K562 (cell line): ENCODE measurements at regions not wholly inside any gene's neighbourhood (a gene's known extent, or its start where the extent isn't known, plus 50 kb on each side); places are given as distances from the start of the nearest gene placed in this dataset.

Experiments used
- ATAC-seq: fragments of 200-7000 bp; cut with Tn5 transposase; 3 replicates; pipeline ENCODE4 v1.9.1; 2020; ENCODE audit warnings: moderate library complexity
- BruUV-seq: library from RNA; stranded (reverse); fragments of 400-500 nt; replicated peaks from 2 replicates; lab custom pipeline; 2021; lab: Mats Ljungman, UMichigan
- CTCF ChIA-PET: fragments of 300-600 bp; formaldehyde crosslinking; extraction: SDS; loops from one replicate; lab custom pipeline; 2021; ENCODE audit warnings: low intra/inter-chr PET ratio; lab: Yijun Ruan, JAX
- POLR2A ChIA-PET: fragments of 300-600, 350-650 bp; sonication (Branson Sonifier 250); formaldehyde crosslinking; extraction: SDS; loops from one replicate; lab custom pipeline; 2021; ENCODE audit warnings: antibody characterized with exemption, inconsistent platforms; lab: Yijun Ruan, JAX
- DNase-seq, 4 experiments: peaks; one replicate each; pipeline versions ENCODE4 v3.0.0 to v3.0.0-alpha.2; 2011 to 2018; ENCODE audit warnings: low spot score in 3 of 4, mixed read lengths in 3 of 4; ENCODE audit errors: extremely low read depth in 1 of 4
- FAIRE-seq: peaks from 2 replicates; lab custom pipeline; 2011; peaks lifted over from hg19 to GRCh38; lab: Jason Lieb, UNC
- H2AFZ ChIP-seq: 2 replicates; pipeline ENCODE4 v1.6.0; 2011; ENCODE audit warnings: low read depth, low read length, control low read depth, inconsistent platforms
- H3K27ac ChIP-seq: fragments of 200-600 bp; 3 replicates; pipeline ENCODE4 v1.8.0; 2011; ENCODE audit warnings: low read depth, mild to moderate bottlenecking, control low read depth, inconsistent platforms, low read length, moderate library complexity, mixed read lengths; ENCODE audit errors: extremely low read depth
- H3K27me3 ChIP-seq, 2 experiments: fragments of 300-600 bp in 1 of 2; 2 replicates in 1 of 2; 3 replicates in 1 of 2; pipeline versions ENCODE4 v1.6.0 to v1.8.0; 2011; ENCODE audit warnings: inconsistent platforms in 2 of 2, low read length in 2 of 2, mild to moderate bottlenecking in 1 of 2, mixed read lengths in 1 of 2, moderate library complexity in 1 of 2; ENCODE audit not compliant: control insufficient read depth in 2 of 2, insufficient read depth in 2 of 2
- H3K36me3 ChIP-seq: fragments of 300-600 bp; 3 replicates; pipeline ENCODE4 v1.8.0; 2011; ENCODE audit warnings: mild to moderate bottlenecking, low read length, inconsistent platforms; ENCODE audit not compliant: control insufficient read depth, insufficient read depth
- H3K4me1 ChIP-seq, 2 experiments: fragments of 200-600 bp in 1 of 2; replicated peaks in 1 of 2; 2 replicates in 1 of 2; 3 replicates in 1 of 2; pipeline versions ENCODE4 v1.5.1 to v1.8.0; 2011; ENCODE audit warnings: inconsistent platforms in 2 of 2, low read length in 2 of 2, mild to moderate bottlenecking in 1 of 2, mixed read lengths in 1 of 2, moderate library complexity in 1 of 2; ENCODE audit not compliant: control insufficient read depth in 2 of 2, insufficient read depth in 2 of 2
- H3K4me2 ChIP-seq: 2 replicates; pipeline ENCODE4 v1.6.1; 2011; ENCODE audit warnings: low read length, control low read depth, inconsistent platforms, mixed read lengths; ENCODE audit not compliant: insufficient read depth
- H3K4me3 ChIP-seq: fragments of 200-600 bp; sonication (generic), shearing (Covaris generic); 2 replicates; pipeline ENCODE4 v1.5.1; 2016; ENCODE audit warnings: control low read depth, inconsistent platforms
- H3K79me2 ChIP-seq: fragments of 200-600 bp; 3 replicates; pipeline ENCODE4 v1.8.0; 2011; ENCODE audit warnings: low read length, inconsistent platforms; ENCODE audit not compliant: control insufficient read depth, insufficient read depth
- H3K9ac ChIP-seq, 2 experiments: 2 replicates each; pipeline versions ENCODE4 v1.6.0 to v1.6.1; 2011; ENCODE audit warnings: low read depth in 2 of 2, low read length in 2 of 2, control low read depth in 1 of 2, inconsistent platforms in 1 of 2, mild to moderate bottlenecking in 1 of 2, mixed read lengths in 1 of 2; ENCODE audit not compliant: insufficient read depth in 1 of 2
- H3K9me1 ChIP-seq: one replicate; pipeline ENCODE4 v1.6.0; 2011; ENCODE audit warnings: inconsistent platforms, mild to moderate bottlenecking, low read length, moderate library complexity; ENCODE audit not compliant: control insufficient read depth, insufficient read depth
- H3K9me3 ChIP-seq: replicated peaks from 2 replicates; pipeline ENCODE4 v1.5.1; 2011; ENCODE audit warnings: low read depth, low read length, inconsistent platforms; ENCODE audit not compliant: control insufficient read depth, insufficient read depth
- H4K20me1 ChIP-seq: replicated peaks from 2 replicates; pipeline ENCODE4 v1.6.1; 2011; ENCODE audit warnings: low read length, inconsistent platforms, mixed read lengths; ENCODE audit not compliant: control insufficient read depth, insufficient read depth
- EZH2 ChIP-seq: IDR thresholded peaks from 2 replicates; pipeline ENCODE4 v1.6.1; 2012; ENCODE audit warnings: low read depth, mild to moderate bottlenecking, inconsistent platforms, low read length, borderline replicate concordance
- HDAC3 ChIP-seq: fragments of 450-650 bp; IDR thresholded peaks from 2 replicates; pipeline ENCODE4 v1.6.1; 2018; ENCODE audit warnings: borderline replicate concordance, mild to moderate bottlenecking, moderate library complexity; ENCODE audit not compliant: partially characterized antibody
- ZNF518B ChIP-seq: fragments of 250-450 bp; sonication (Bioruptor Pico); IDR thresholded peaks from 2 replicates; pipeline ENCODE4 v1.5.0; 2021; ENCODE audit warnings: mild to moderate bottlenecking, moderate library complexity
- WGBS: fragments of 100-300 bp; shearing (Covaris generic); methylation state at CpG from one replicate; pipeline ENCODE4 v1.1.6; 2016; ENCODE audit warnings: low coverage, mixed read lengths; ENCODE audit not compliant: insufficient coverage; ENCODE audit errors: missing lambda C conversion rate; 5-methylcytosine and 5-hydroxymethylcytosine counted together
- in situ Hi-C: fragments of 300-500 bp; cut with MboI; formaldehyde crosslinking; loops from 4 replicates; pipeline ENCODE4 v1.15.0; 2018; ENCODE audit warnings: inconsistent platforms, mixed read lengths
- intact Hi-C: fragments of 100-400 bp; cut with micrococcal nuclease; formaldehyde crosslinking; loops from 2 replicates; pipeline ENCODE4 v1.14.2; 2022
- TF ChIP-seq, protein P1 (sequence below): sonication (generic); formaldehyde crosslinking; IDR thresholded peaks from 2 replicates; pipeline ENCODE4 v1.8.0; 2023; ENCODE audit warnings: mild to moderate bottlenecking, missing genetic modification reagents
- TF ChIP-seq, protein P2 (sequence below), 2 experiments: fragments of 450-650 bp in 1 of 2; sonication (generic) in 1 of 2; formaldehyde crosslinking in 1 of 2; IDR thresholded peaks in 1 of 2; conservative IDR thresholded peaks in 1 of 2; 2 replicates each; pipeline versions ENCODE4 v1.6.1 to v1.8.1; 2016 to 2023; ENCODE audit warnings: mild to moderate bottlenecking in 2 of 2, moderate library complexity in 2 of 2, inconsistent platforms in 1 of 2, missing genetic modification reagents in 1 of 2

- FAIRE-seq = no peak
These were observed 432.1 kb downstream of the CCDC91 start for GRCh38 chr12:28622406-28622805.

More at GRCh38 chr12:28622406-28622805, 432.1 kb downstream of the CCDC91 start:
- H3K4me2 ChIP-seq = no peak overlapping the region
- no peaks in the 10 kb centered on the region for H3K9me3 ChIP-seq
- H3K9ac ChIP-seq = no peak overlapping the region
- no peaks in the 10 kb centered on the region for H3K9me1 ChIP-seq
- ATAC-seq (no peak), DNase-seq (no peak)
- no TSS peak for BruUV-seq
- WGBS = 4% methylated on average over 3 of the region's 3 CpGs
- H3K4me3 ChIP-seq = no peak overlapping the region
- no peaks in the 10 kb centered on the region for H3K4me1 ChIP-seq
- in situ Hi-C loops = no loop called here
- H3K79me2 ChIP-seq = no peaks in the 10 kb centered on the region
- no peak overlapping the region for H3K27ac ChIP-seq
- H2AFZ ChIP-seq = no peak overlapping the region
- no peak for TF ChIP-seq ZNF518B
- no peak for TF ChIP-seq HDAC3
- no peak for TF ChIP-seq EZH2
- TF ChIP-seq, protein P1, sequence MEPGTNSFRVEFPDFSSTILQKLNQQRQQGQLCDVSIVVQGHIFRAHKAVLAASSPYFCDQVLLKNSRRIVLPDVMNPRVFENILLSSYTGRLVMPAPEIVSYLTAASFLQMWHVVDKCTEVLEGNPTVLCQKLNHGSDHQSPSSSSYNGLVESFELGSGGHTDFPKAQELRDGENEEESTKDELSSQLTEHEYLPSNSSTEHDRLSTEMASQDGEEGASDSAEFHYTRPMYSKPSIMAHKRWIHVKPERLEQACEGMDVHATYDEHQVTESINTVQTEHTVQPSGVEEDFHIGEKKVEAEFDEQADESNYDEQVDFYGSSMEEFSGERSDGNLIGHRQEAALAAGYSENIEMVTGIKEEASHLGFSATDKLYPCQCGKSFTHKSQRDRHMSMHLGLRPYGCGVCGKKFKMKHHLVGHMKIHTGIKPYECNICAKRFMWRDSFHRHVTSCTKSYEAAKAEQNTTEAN = no peak
- TF ChIP-seq, protein P2, sequence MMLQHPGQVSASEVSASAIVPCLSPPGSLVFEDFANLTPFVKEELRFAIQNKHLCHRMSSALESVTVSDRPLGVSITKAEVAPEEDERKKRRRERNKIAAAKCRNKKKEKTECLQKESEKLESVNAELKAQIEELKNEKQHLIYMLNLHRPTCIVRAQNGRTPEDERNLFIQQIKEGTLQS (IDR thresholded peaks at IDR 0.05) = peak; percentile 14; the same call in 1 of the 2 replicates
- TF ChIP-seq, protein P2 (CRISPR knock-in tag; conservative IDR thresholded peaks at IDR 0.05) = no peak
- CTCF ChIA-PET = no interaction called here
- H3K27me3 ChIP-seq = no peaks in the 10 kb centered on the region
- H3K36me3 ChIP-seq = no peaks in the 10 kb centered on the region
- POLR2A ChIA-PET = interaction anchor here (0.5 kb wide), 1 partner anchor 354 kb away, joined by 3 read pairs; no protein-coding TSS in a partner anchor
- intact Hi-C loops = no loop called here
- no peaks in the 10 kb centered on the region for H4K20me1 ChIP-seq
